H1 (cell line): ENCODE measurements at regions not wholly inside any gene's neighbourhood (a gene's known extent, or its start where the extent isn't known, plus 50 kb on each side); places are given as distances from the start of the nearest gene placed in this dataset.

Experiments
- ASH2L ChIP-seq: fragments of 200-600, 300-600 bp; sonication (generic); IDR thresholded peaks from one replicate; pipeline ENCODE4 v1.7.1; 2017; ENCODE audit warnings: low read length
- CHD7 ChIP-seq: fragments of 300-600 bp; sonication (generic); IDR thresholded peaks from 2 replicates; pipeline ENCODE4 v1.7.1; 2012; ENCODE audit warnings: low read length, moderate library complexity, mild to moderate bottlenecking, inconsistent platforms; ENCODE audit not compliant: insufficient replicate concordance
- EGR1 ChIP-seq: IDR thresholded peaks from 2 replicates; pipeline ENCODE4 v1.6.1; 2011; ENCODE audit warnings: low read depth, low read length, borderline replicate concordance
- EP300 ChIP-seq, 2 experiments: IDR thresholded peaks; 1 replicate in 1 of 2; 2 replicates in 1 of 2; pipeline ENCODE4 v1.6.1; 2011 to 2012; ENCODE audit warnings: low read depth in 2 of 2, low read length in 2 of 2, mild to moderate bottlenecking in 2 of 2, borderline replicate concordance in 1 of 2, inconsistent platforms in 1 of 2, moderate library complexity in 1 of 2
- POLR2AphosphoS5 ChIP-seq: IDR thresholded peaks from 2 replicates; pipeline ENCODE4 v1.6.1; 2011; ENCODE audit warnings: low read depth, low read length
- SRF ChIP-seq: IDR thresholded peaks from 2 replicates; pipeline ENCODE4 v1.6.1; 2011; ENCODE audit warnings: mild to moderate bottlenecking, low read depth, low read length, moderate library complexity
- TF ChIP-seq, protein P1 (sequence below): IDR thresholded peaks from 2 replicates; pipeline ENCODE4 v1.6.1; 2011; ENCODE audit warnings: low read depth, mild to moderate bottlenecking, low read length; ENCODE audit not compliant: insufficient read depth

DNA sequence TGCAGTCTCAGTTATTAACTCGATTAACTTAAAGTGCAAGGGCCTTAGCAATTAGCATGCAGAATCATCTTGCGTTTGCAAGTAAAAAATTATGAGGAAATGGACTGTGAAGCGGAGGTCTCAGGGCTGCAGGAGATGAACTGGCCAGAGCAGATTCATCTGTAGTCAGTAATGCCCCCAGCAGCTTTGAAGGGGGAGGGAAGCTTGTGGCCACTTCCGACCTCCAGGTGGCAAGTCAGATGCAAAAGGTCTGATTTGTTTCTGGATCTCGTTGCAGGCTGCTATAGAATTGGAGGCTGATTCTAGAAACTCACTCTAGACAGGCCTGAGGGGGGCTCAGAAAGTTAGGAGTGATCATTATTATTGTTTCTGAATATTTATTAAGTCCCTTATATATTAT lies 107.4 kb upstream of the RGS6 start (continued):
- TF ChIP-seq CHD7: no peak
- TF ChIP-seq SRF: no peak
- TF ChIP-seq EGR1: no peak
- TF ChIP-seq, protein P1, sequence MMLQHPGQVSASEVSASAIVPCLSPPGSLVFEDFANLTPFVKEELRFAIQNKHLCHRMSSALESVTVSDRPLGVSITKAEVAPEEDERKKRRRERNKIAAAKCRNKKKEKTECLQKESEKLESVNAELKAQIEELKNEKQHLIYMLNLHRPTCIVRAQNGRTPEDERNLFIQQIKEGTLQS: no peak
- TF ChIP-seq EP300 (IDR thresholded peaks at IDR 0.05; ENCODE audit: borderline replicate concordance in 1 of 2, low read depth in 2 of 2, low read length in 2 of 2): no peak
- TF ChIP-seq POLR2AphosphoS5: no peak
- peak; percentile 33 for TF ChIP-seq ASH2L
